ENCODE measurements at regions not wholly inside any gene's neighbourhood (a gene's known extent, or its start where the extent isn't known, plus 50 kb on each side); places are given as distances from the start of the nearest gene placed in this dataset.

GRCh38 chr15:36484038-36484778 lies 95.2 kb upstream of the CDIN1 start:
- TF ChIP-seq CTCF (conservative IDR thresholded peaks at IDR 0.05; ENCODE audit: low read depth, low read length): no peak
- Histone ChIP-seq H3K4me3 (IDR thresholded peaks at IDR 0.05; ENCODE audit: insufficient read depth, low read depth, low read length) (no peak overlapping the region), H3K27ac (no peak overlapping the region), H2AFZ (ENCODE audit: low read depth) (no peak overlapping the region), H3K4me2 (no peak overlapping the region), H4K20me1 (ENCODE audit: insufficient read depth) (no peaks in the 10 kb centered on the region), H3K9ac (no peak overlapping the region), H3K79me2 (ENCODE audit: insufficient read depth, low read depth) (no peaks in the 10 kb centered on the region), H3K4me1 (ENCODE audit: low read depth, poor library complexity, severe bottlenecking) (no peaks in the 10 kb centered on the region), H3K27me3 (ENCODE audit: insufficient read depth, low read depth) (no peaks in the 10 kb centered on the region), H3K36me3 (ENCODE audit: insufficient read depth) (no peaks in the 10 kb centered on the region)

- Histone ChIP-seq H3K36me3 (ENCODE audit: insufficient read depth) (no peaks in the 10 kb centered on the region), H4K20me1 (ENCODE audit: insufficient read depth) (no peaks in the 10 kb centered on the region), H2AFZ (ENCODE audit: low read depth) (no peak overlapping the region), H3K27me3 (ENCODE audit: insufficient read depth, low read depth) (no peaks in the 10 kb centered on the region), H3K4me3 (IDR thresholded peaks at IDR 0.05; ENCODE audit: insufficient read depth, low read depth, low read length) (no peak overlapping the region), H3K4me1 (ENCODE audit: low read depth, poor library complexity, severe bottlenecking) (no peaks in the 10 kb centered on the region), H3K79me2 (ENCODE audit: insufficient read depth, low read depth) (no peaks in the 10 kb centered on the region), H3K9ac (no peak overlapping the region), H3K27ac (no peak overlapping the region), H3K4me2 (no peak overlapping the region)
- TF ChIP-seq CTCF (conservative IDR thresholded peaks at IDR 0.05; ENCODE audit: low read depth, low read length): no peak
Observed at GRCh38 chr15:36491912-36492311, 87.5 kb upstream of the CDIN1 start.

GRCh38 chr15:36495456-36495991 lies 83.9 kb upstream of the CDIN1 start:
- no peak overlapping the region for H2AFZ ChIP-seq (ENCODE audit: low read depth)
- no peaks in the 10 kb centered on the region for H3K36me3 ChIP-seq (ENCODE audit: insufficient read depth)
- H3K27ac ChIP-seq: no peak overlapping the region
- H3K4me3 ChIP-seq (IDR thresholded peaks at IDR 0.05; ENCODE audit: insufficient read depth, low read depth, low read length): no peak overlapping the region
- H3K79me2 ChIP-seq (ENCODE audit: insufficient read depth, low read depth): no peaks in the 10 kb centered on the region
- H3K4me1 ChIP-seq (ENCODE audit: low read depth, poor library complexity, severe bottlenecking): no peaks in the 10 kb centered on the region
- no peak for TF ChIP-seq CTCF (conservative IDR thresholded peaks at IDR 0.05; ENCODE audit: low read depth, low read length)
- no peaks in the 10 kb centered on the region for H3K27me3 ChIP-seq (ENCODE audit: insufficient read depth, low read depth)
- H3K4me2 ChIP-seq: no peak overlapping the region
- no peaks in the 10 kb centered on the region for H4K20me1 ChIP-seq (ENCODE audit: insufficient read depth)
- no peak overlapping the region for H3K9ac ChIP-seq

GRCh38 chr15:36497901-36498300 lies 81.5 kb upstream of the CDIN1 start:
- Histone ChIP-seq H3K36me3 (ENCODE audit: insufficient read depth) (no peaks in the 10 kb centered on the region), H3K9ac (no peak overlapping the region), H3K27ac (no peak overlapping the region), H4K20me1 (ENCODE audit: insufficient read depth) (no peaks in the 10 kb centered on the region), H3K79me2 (ENCODE audit: insufficient read depth, low read depth) (no peaks in the 10 kb centered on the region), H3K4me2 (no peak overlapping the region), H3K4me3 (IDR thresholded peaks at IDR 0.05; ENCODE audit: insufficient read depth, low read depth, low read length) (no peak overlapping the region), H2AFZ (ENCODE audit: low read depth) (no peak overlapping the region), H3K27me3 (ENCODE audit: insufficient read depth, low read depth) (no peaks in the 10 kb centered on the region), H3K4me1 (ENCODE audit: low read depth, poor library complexity, severe bottlenecking) (no peaks in the 10 kb centered on the region)
- TF ChIP-seq CTCF (conservative IDR thresholded peaks at IDR 0.05; ENCODE audit: low read depth, low read length): no peak

Measured in KMS-11 (cell line).